Spleen (tissue), 11 donors: ENCODE measurements at regions not wholly inside any gene's neighbourhood (a gene's known extent, or its start where the extent isn't known, plus 50 kb on each side); places are given as distances from the start of the nearest gene placed in this dataset.

ENCODE experiments used
- DNase-seq: peaks from one replicate; pipeline ENCODE4 v3.0.0-alpha.2; 2020
- H3K27ac ChIP-seq, 8 donors: fragments of 200-600 bp; sonication (generic) in 7 of 8; 1 replicate in 4 of 8; 2 replicates in 4 of 8; pipeline versions ENCODE4 v1.5.0 to v1.8.0; 2016 to 2021; ENCODE audit warnings: inconsistent platforms in 4 of 8, mild to moderate bottlenecking in 4 of 8, moderate library complexity in 1 of 8
- H3K27me3 ChIP-seq, 7 donors: fragments of 200-600 bp; sonication (generic) in 6 of 7; replicated peaks in 1 of 7; 1 replicate in 4 of 7; 2 replicates in 3 of 7; pipeline versions ENCODE4 v1.5.0 to v1.8.0; 2016 to 2021; ENCODE audit warnings: inconsistent platforms in 3 of 7, mild to moderate bottlenecking in 1 of 7
- H3K36me3 ChIP-seq, 6 donors: fragments of 200-600 bp; sonication (generic) in 5 of 6; 1 replicate in 4 of 6; 2 replicates in 2 of 6; pipeline versions ENCODE4 v1.5.0 to v1.8.0; 2016 to 2021; ENCODE audit warnings: inconsistent platforms in 2 of 6
- H3K4me1 ChIP-seq, 6 donors: fragments of 200-600 bp; sonication (generic) in 5 of 6; 1 replicate in 3 of 6; 2 replicates in 3 of 6; pipeline versions ENCODE4 v1.5.0 to v1.8.0; 2016 to 2021; ENCODE audit warnings: inconsistent platforms in 3 of 6
- H3K4me3 ChIP-seq, 8 donors: fragments of 200-600 bp; sonication (generic) in 7 of 8; 1 replicate in 4 of 8; 2 replicates in 4 of 8; pipeline versions ENCODE4 v1.5.0 to v1.8.0; 2016 to 2021; ENCODE audit warnings: inconsistent platforms in 4 of 8, mild to moderate bottlenecking in 4 of 8, moderate library complexity in 2 of 8
- H3K9me3 ChIP-seq, 8 donors: fragments of 200-600 bp; sonication (generic) in 7 of 8; 1 replicate in 4 of 8; 2 replicates in 4 of 8; pipeline versions ENCODE4 v1.5.0 to v1.8.0; 2016 to 2021; ENCODE audit warnings: inconsistent platforms in 4 of 8
- POLR2A ChIP-seq, 3 donors: fragments of 450-650 bp; IDR thresholded peaks; one replicate each; pipeline ENCODE4 v1.5.1; 2017; ENCODE audit warnings: antibody characterized with exemption in 3 of 3, mild to moderate bottlenecking in 1 of 3
- POLR2AphosphoS5 ChIP-seq, 3 donors: sonication (generic); formaldehyde crosslinking; IDR thresholded peaks; one replicate each; pipeline ENCODE4 v1.5.1; 2017; ENCODE audit warnings: antibody characterized with exemption in 3 of 3
- WGBS, 5 donors: extraction: QIAGEN DNeasy Blood & Tissue Kit in 3 of 5; methylation state at CpG; one replicate each; pipeline versions ENCODE4 v1.1.5 to v1.1.7; 2013 to 2018; 5-methylcytosine and 5-hydroxymethylcytosine counted together
- intact Hi-C: fragments of 100-400 bp; cut with DNase I; formaldehyde crosslinking; loops from one replicate; pipeline ENCODE4 v1.15.0; 2023; ENCODE audit warnings: low total_unique reads
- TF ChIP-seq, protein P1 (sequence below), 11 experiments: fragments of 200-600 bp in 7 of 11; fragments of 450-650 bp in 4 of 11; sonication (generic) in 4 of 11; IDR thresholded peaks in 8 of 11; conservative IDR thresholded peaks in 3 of 11; 1 replicate in 7 of 11; 2 replicates in 4 of 11; pipeline versions ENCODE4 v1.4.0 to v1.8.0; 2016 to 2021; ENCODE audit warnings: antibody characterized with exemption in 11 of 11, inconsistent platforms in 4 of 11, mild to moderate bottlenecking in 1 of 11
- donor health status: healthy with polysubstance abuse.
- donor health status: DM: no; HTN: no; CAD: no; lungs with moderate emphysema.
- donor health status: DM: no; HTN: no; CAD: no.
- donor health status: Bipolar disorder and iron deficiency.
- donor health status: healthy.
- donor health status: DM: no; HTN: no; CAD: no.
- donor health status: DM: yes; HTN: yes; CAD: no.

DNA sequence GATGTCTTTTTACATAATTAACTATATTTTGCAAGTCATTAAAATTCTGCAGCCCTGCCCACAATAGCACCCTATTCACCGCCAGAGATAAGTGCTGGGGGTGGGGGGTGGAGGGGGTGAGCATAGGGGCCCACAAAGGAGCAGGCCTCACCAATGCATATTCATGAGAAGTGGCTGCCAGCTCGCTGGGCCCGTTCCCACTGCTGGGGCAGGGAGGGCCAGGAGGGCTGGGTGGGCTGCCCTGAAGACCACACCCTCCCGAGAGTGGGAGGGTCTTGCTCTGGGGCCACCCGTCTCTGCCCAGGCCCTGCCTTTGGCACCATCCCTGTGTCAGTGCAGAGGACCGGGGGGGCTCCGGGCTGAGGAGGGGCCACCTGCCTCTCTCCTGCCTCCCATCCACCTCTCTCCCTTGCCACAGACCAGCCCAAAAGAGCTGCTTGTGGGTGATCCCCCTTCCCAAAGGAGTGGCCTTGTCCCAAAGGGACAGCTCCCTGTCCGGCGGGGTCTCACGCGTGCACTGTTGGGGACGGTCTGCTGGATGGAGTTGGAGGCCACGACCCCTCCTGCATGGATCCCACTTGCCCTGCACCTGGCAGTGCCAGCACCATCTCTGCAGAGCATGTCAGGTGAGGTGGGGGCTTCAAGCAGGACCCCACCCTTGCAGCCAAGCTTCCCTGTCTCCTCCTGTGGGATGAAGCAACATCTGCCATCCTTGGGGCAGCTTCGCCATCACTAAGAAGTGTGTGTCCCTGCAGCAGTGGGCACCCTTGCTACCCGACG lies 138.8 kb upstream of the GPC1 start:
- Histone ChIP-seq H3K9me3 (no peaks in the 10 kb centered on the region), H3K27me3 (peaks cover 0 to 12% (median 0%) of the 10 kb centered on the region in 7 donors), H3K4me3 (no peak overlapping the region), H3K36me3 (no peaks in the 10 kb centered on the region), H3K27ac (no peak overlapping the region), H3K4me1 (no peaks in the 10 kb centered on the region)
- 77 to 85% (median 83%) methylated on average over 14 to 16 of the region's 16 CpGs for WGBS, 5 donors
- intact Hi-C loops, result no loop called here
- no peak for DNase-seq
- TF ChIP-seq, protein P1, sequence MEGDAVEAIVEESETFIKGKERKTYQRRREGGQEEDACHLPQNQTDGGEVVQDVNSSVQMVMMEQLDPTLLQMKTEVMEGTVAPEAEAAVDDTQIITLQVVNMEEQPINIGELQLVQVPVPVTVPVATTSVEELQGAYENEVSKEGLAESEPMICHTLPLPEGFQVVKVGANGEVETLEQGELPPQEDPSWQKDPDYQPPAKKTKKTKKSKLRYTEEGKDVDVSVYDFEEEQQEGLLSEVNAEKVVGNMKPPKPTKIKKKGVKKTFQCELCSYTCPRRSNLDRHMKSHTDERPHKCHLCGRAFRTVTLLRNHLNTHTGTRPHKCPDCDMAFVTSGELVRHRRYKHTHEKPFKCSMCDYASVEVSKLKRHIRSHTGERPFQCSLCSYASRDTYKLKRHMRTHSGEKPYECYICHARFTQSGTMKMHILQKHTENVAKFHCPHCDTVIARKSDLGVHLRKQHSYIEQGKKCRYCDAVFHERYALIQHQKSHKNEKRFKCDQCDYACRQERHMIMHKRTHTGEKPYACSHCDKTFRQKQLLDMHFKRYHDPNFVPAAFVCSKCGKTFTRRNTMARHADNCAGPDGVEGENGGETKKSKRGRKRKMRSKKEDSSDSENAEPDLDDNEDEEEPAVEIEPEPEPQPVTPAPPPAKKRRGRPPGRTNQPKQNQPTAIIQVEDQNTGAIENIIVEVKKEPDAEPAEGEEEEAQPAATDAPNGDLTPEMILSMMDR (IDR thresholded peaks at IDR 0.05 in 8 of 11, conservative IDR thresholded peaks at IDR 0.05 in 3 of 11), result no peak
- TF ChIP-seq POLR2AphosphoS5 (IDR thresholded peaks at IDR 0.05) (no peak), POLR2A (IDR thresholded peaks at IDR 0.05) (no peak)

DNA sequence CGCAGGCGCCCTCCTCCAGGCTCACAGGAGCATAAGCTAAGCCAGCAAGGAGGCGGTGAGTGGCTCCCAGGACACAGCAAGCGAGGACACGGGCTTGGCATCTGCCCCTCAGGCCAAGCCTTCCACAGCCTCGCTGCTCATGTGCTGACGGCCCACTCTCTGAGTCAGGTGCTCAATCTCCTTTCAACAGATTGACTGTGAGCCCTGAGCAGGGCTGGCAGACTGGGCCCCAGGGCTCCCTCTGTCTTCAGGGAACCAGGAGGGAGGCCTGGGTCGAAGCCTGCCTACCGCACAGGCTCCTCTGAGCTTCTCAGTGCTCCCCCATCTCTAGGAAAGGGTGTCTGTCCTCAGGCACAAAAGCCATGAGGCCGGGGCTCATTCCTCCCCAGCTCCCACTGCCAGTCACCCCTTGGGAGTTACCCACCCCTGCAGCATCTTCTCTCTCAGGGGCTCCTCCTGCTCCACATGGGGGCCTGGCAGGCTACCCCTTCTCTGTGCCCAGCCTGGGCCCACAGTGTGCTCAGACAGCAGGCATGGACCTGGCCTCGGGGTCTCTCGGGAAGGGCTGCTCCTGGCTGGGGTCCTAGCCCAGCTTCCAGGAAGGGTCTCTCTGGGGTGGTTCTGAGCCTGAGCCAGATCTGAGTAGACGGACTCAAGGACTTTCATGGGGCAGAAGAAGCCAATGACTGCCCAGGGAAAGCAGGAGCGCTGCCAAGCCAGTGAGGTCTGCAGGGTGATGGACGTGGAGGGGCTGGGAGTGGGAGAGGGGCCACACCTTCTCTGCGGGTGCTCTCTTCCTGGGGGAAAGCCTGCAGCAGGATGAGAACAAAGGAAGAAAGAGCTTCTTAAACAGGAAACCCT lies 138.0 kb upstream of the GPC1 start:
- WGBS, 5 donors, result 72 to 86% (median 79%) methylated on average over 11 to 16 of the region's 16 CpGs
- intact Hi-C loops, result no loop called here
- Histone ChIP-seq H3K27me3 (peaks cover 0 to 13% (median 0%) of the 10 kb centered on the region in 7 donors), H3K4me3 (no peak overlapping the region), H3K4me1 (no peaks in the 10 kb centered on the region), H3K36me3 (no peaks in the 10 kb centered on the region), H3K9me3 (no peaks in the 10 kb centered on the region), H3K27ac (no peak overlapping the region)
- no peak for DNase-seq
- TF ChIP-seq, protein P1 (IDR thresholded peaks at IDR 0.05 in 8 of 11, conservative IDR thresholded peaks at IDR 0.05 in 3 of 11), result no peak
- TF ChIP-seq POLR2A (IDR thresholded peaks at IDR 0.05) (no peak), POLR2AphosphoS5 (IDR thresholded peaks at IDR 0.05) (no peak)

GRCh38 chr2:240298117-240298790 lies 137.2 kb upstream of the GPC1 start:
- H3K4me3 ChIP-seq, result no peak overlapping the region
- no peaks in the 10 kb centered on the region for H3K9me3 ChIP-seq
- no peaks in the 10 kb centered on the region for H3K36me3 ChIP-seq
- DNase-seq, result no peak
- H3K27ac ChIP-seq, result no peak overlapping the region
- no peaks in the 10 kb centered on the region for H3K4me1 ChIP-seq
- intact Hi-C loops, result no loop called here
- peaks cover 0 to 16% (median 0%) of the 10 kb centered on the region in 7 donors for H3K27me3 ChIP-seq
- TF ChIP-seq POLR2A (IDR thresholded peaks at IDR 0.05) (no peak), POLR2AphosphoS5 (IDR thresholded peaks at IDR 0.05) (no peak)
- TF ChIP-seq, protein P1 (IDR thresholded peaks at IDR 0.05 in 8 of 11, conservative IDR thresholded peaks at IDR 0.05 in 3 of 11), result no peak
- 88 to 93% (median 90%) methylated on average over 11 of the region's 11 CpGs for WGBS, 5 donors
